ENCODE measurements at regions not wholly inside any gene's neighbourhood (a gene's known extent, or its start where the extent isn't known, plus 50 kb on each side); places are given as distances from the start of the nearest gene placed in this dataset.

DNA sequence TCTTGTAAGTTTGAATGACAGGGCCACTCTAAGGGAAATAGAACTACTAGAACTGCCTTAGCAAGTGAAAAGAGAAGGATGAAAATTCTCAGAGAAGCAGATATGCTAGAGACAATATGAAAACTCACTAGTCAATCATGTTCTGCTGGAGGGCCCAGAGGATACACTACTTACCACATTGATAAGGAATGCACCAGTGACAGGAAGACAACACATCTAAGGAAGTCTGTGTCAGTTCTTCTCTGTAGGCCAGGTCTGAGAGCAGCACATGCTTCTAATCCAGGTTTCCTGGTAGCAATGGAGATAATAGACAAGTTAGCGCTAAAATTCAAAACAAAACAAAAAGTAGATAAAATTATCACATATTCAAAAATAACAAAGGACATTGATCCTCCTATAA lies 235.2 kb upstream of the AKR1E2 start:
- no peak for DNase-seq (ENCODE audit: extremely low read depth in 1 of 2, low read depth in 1 of 2)

DNA sequence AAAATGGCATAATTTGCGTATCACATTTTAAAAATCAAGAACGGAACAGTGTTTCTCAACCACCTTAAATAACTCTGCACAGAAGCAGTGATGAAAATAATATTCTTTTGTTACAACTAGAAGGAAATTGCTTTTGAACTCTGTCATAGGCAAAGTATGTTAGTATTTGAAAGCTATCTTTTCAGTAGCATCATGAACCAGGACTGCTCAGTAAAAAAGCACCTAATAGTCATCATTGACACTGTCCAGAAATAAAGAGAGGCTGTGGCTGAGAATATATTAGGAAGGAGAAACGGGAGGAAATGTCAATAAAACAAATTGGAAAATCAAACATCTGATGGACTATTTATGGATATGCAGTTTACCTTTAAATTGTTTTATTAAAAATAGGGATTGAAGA lies 237.2 kb upstream of the AKR1E2 start:
- no peak for DNase-seq (ENCODE audit: extremely low read depth in 1 of 2, low read depth in 1 of 2)

DNA sequence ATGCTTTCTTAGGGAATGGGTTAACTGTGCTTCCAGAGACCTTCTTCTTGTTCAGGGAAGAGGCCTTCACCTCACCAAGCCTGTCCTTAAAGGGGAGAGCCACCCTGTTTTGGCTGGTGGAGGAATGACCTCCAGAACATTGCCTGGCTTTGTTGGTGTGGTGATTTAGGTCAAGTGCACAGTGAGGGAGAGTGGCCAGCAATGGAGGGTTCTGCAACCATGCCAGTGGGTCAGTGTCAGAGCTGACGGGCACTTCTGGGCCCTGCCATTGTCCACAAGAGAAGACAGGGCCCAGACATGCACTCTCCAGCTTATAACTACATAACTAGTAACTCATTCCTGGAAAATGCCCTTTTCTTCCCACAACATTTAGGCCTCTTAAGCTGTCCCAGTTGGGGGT lies 238.5 kb upstream of the AKR1E2 start:
- DNase-seq (ENCODE audit: extremely low read depth in 1 of 2, low read depth in 1 of 2), result no peak

DNA sequence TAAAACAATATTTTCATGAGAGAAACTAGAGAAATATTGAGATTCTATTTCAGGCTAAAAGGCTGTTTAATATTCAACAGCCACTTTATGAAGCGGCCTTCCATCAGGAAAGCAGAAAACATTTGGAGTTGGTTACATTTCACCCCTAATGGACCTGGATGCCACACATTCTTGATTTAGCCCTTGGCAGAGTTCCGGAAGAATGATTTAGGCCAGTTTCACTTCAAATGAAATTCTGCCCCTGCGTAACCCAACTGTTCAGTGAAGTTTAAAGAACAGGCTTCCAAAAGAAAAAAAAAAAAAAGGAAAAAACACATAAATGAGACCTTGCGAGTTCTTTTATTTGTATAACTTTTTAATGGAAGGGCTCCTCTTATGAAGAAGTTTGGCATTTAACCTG lies 239.2 kb upstream of the AKR1E2 start:
- no peak for DNase-seq (ENCODE audit: extremely low read depth in 1 of 2, low read depth in 1 of 2)

DNA sequence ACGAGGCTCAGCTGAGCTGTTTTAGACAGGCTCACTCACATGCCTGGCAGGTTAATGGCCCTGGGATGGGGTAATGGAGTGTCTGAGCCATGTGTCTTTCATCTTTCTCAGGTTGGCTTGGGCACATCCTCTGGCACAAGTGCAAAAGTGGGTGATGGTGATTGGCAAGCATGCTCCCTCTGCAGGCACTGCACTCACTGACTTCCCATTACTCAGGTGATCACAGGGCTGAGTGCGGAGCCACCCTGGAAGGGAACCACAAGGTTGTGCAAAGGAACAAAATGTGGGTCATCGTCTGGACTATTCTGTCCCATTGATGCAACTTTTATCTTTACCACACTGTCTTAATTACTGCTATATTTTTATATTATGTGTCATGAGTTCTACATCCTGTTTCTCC lies 244.1 kb upstream of the AKR1E2 start:
- no peak for DNase-seq (ENCODE audit: extremely low read depth in 1 of 2, low read depth in 1 of 2)

DNA sequence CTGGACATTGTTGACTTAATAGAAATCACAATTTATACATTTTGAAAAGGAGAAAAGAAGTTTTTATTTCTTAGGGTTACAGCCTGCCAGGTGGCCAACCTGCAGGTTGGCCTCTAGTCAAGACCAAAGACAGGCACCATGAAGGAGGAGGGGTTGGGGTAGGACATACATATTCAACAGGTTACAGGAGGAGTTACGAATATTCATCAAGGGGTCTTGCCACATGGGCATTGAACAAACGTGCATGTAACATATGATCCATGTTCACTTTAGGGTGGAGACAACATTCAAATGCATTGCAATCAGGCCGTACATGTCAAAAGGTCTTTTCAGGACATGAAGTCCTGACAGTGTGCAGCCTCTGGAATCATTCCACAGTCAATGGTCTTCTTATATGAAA lies 246.2 kb upstream of the AKR1E2 start:
- no peak for DNase-seq (ENCODE audit: extremely low read depth in 1 of 2, low read depth in 1 of 2)

DNA sequence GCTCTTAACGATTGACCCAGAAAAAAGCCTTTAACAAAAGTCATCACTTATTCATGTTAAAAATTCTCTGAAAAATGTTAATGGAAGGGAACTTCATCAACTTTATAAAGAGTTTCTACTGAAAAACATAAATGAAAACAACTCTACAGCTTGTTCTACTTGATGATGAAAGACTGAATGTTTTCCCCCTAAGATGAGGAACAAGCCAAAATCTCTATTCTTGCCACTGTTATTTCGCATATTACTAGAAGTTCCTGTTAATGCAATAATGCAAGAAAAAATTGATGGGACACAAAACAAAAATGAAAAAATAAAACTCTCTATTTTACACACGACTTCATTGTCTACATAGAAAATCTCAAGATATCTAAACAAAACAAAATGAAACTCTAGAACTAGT lies 249.8 kb upstream of the AKR1E2 start:
- no peak for DNase-seq (ENCODE audit: extremely low read depth in 1 of 2, low read depth in 1 of 2)

DNA sequence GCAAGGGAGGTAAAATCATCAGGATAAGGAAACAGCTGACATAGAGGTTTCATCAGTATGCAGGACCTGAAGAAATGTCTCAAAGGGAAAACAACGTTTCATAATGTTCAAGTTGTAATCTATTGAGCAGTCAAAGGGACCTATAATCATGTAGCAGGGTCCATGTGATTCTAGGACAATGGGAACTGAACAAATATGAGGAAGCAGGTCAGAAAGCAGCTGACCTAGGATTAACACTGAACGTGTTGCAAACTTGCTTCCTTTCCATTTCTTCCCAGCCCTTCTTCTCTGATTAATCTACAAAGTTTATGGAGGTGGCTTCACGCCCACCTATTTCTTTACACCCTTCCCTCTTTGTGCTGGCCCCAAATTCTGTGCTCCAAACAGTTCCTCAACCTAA lies 256.9 kb upstream of the AKR1E2 start:
- DNase-seq (ENCODE audit: extremely low read depth in 1 of 2, low read depth in 1 of 2), result no peak

DNA sequence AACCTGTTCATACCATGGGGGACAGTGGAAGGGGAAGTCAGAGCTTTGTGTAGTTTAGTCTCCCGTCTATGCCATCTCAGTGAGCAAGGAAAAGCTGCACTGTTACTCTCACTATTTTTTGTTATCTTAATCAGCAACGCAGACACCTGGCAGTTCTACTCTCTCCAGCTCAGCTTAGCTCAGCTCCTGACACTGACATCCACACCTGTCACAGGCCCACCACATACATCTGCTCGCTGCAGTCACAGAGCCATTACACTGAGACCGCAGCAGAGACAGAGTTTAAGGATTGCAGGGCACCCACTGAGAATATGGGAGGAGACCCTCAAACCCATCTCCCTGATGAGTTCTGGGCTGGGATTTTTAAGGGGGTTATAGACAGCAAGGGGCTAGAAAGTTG lies 257.3 kb upstream of the AKR1E2 start:
- no peak for DNase-seq (ENCODE audit: extremely low read depth in 1 of 2, low read depth in 1 of 2)

DNA sequence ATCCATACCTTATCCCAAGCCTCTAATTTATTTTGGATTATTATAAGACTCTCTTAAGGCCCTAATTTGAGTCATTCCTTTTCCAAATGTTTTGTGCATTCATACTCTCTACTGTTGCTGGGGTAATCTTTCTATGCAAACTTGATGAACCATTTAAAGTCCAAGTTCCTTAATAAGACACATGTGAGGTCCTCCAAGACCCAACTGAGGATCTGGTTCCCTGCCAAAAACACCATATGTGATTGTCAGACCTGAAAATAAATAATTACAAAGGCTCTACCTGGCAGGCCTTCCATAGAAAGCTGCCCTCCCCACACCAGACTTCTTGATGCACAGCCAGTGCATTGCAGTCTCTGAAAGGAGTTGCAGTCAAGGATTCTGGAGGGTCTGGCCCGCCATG lies 257.9 kb upstream of the AKR1E2 start:
- no peak for DNase-seq (ENCODE audit: extremely low read depth in 1 of 2, low read depth in 1 of 2)

DNA sequence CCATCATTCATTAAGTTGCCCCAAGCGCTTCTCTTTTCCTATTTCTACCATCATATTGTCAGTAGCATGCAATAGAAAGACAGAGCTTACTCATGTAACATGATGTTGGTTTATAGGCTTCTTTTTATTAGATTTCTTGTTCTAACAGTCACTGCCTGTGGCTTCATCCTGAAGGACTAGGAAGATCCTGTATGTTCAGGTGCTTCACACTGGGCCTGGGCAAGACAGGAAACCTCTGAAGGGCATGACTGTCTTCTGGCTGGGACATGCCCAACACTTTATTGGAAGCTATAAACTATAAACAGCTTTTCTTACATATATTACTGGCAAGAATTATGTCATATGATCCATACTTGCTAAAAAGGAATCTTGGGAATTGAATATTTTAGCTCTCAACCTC lies 258.4 kb upstream of the AKR1E2 start:
- DNase-seq (ENCODE audit: extremely low read depth in 1 of 2, low read depth in 1 of 2), result no peak

DNA sequence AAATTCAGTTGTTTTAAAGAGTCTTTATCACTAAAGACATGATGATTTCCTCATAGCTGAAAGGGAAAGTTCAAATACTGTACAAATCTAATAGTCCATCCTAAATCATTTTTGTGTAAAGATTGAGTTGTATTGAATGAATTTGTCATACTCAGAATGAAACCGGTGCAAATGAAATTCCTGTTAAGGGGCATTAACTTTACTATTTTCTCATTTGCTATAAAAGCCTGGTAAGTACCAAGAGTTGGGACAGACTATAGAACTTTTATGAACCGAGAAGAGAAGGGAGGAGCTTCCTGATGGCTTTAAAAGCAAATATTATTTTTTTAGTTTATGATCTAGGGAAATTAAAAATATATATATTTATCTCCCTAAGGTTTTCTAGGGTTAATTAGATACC lies 260.0 kb upstream of the AKR1E2 start:
- no peak for DNase-seq (ENCODE audit: extremely low read depth in 1 of 2, low read depth in 1 of 2)

DNA sequence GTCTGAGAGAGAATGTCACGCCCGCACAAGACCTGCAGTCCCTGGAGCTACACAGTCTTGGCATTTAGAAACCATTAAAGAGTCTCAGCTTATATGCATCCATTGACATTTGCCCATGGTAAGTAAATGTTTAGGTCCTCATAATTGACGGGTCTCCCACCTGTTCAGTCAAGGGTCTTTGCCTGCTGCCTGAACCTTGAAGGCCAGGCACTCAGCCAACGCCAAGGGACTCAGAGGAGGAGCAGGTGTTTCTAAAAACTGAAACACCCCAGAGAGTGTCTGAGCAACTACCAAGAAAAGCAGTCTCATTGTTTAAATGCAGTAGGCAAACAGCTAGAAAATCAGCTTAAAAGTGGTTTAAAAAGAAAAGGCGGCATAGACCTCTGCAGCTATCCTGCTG lies 264.7 kb upstream of the AKR1E2 start:
- DNase-seq (ENCODE audit: extremely low read depth in 1 of 2, low read depth in 1 of 2), result no peak

DNA sequence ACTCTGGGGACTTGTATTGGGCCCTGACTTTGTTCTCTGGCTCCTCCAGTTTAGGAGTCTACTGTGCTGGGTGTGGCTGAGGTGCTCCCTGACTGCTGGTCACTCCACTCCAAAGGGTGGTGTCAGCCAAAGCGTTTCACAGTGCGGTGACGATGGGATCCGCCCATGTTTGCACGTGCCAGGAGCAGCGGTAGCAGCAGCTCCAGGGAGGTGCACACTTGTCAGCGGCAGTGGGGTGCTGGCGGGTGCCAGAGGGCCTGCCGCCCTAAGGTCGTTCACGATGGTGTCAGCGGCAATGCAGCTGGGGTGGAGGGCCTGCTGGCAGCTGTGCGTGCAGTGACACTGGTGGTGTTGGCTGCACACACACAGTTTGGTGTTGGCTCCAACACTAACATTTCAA lies 268.5 kb upstream of the AKR1E2 start:
- DNase-seq (ENCODE audit: extremely low read depth in 1 of 2, low read depth in 1 of 2), result no peak

DNA sequence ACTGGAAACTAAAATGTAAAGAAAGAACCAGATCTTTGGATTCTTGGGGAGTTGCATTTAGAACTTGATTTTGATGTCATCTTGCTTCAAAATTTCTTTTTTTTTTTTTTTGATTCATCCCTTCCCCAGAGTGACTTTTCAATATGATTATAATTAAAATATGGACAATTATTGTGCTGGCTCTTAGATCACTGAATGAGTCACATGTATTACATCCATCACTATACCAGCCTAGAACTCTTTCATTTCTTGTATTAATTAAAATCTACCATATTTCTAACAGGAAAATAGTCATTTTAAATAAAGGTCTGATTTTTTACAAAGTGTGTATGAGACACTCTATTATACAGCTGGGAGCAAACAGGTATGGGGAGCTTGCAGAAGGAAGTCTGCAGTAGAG lies 269.5 kb upstream of the AKR1E2 start:
- no peak for DNase-seq (ENCODE audit: extremely low read depth in 1 of 2, low read depth in 1 of 2)

DNA sequence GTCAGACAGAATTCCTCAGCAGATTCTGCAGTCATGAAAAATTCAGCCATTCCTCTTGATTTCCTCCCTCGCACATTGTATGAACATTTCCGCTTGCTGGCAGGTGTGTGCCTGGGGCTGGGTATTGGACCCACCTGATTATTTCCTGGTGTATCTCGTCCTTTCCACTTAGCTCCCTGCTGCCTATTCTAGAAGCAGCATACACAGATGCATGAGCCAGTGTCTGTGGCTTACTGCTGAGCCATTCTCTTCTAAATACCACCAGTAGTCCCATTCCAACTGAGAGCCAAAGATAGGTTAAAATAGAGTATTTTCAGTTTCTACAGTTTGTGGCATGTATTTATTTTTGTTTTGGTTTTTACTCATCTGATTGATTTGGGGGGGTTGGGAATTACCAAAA lies 270.1 kb upstream of the AKR1E2 start:
- DNase-seq (ENCODE audit: extremely low read depth in 1 of 2, low read depth in 1 of 2), result no peak

DNA sequence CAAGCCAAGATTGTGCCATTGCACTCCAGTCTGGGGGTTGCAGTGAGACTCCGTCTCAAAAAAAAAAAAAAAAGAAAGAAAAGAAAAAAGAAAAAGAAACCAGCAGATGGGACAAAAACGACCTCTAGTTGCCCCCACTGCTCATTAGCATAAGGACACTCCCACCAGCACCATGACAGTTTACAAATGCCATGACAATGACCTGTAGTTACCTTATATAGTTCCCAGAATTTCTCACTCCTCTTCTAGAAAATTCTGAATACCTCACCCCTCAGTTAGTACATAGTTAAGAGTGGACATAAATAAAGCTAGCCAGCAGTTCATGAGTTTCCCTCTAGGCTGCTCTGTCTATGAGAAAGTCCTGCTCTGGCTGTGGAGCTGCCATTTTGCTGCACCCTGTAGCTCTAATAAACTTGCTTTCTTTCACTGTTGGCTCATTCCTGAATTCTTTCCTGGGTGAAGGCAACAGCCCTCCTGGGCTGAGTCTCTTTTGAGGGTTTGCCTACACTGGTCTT lies 276.8 kb upstream of the AKR1E2 start:
- DNase-seq (ENCODE audit: extremely low read depth in 1 of 2, low read depth in 1 of 2), result no peak

DNA sequence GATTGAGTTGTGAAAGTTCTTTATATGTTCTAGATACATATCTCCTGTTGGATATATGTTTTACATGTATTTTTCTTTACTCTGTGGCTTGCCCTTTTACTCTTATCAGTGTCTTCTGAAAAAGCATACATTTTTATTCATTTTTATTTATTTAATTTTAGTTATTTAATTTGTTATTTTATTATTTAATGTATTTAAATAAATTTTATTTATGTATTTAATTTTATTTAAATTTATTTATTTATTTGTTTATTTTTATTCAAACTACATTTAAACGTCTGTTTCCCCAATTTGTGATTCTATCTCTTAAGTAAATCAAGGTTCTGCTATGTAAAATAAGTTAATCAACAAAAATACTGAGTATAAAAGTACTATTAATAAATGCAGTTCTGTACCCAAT lies 279.1 kb upstream of the AKR1E2 start:
- no peak for DNase-seq (ENCODE audit: extremely low read depth in 1 of 2, low read depth in 1 of 2)

DNA sequence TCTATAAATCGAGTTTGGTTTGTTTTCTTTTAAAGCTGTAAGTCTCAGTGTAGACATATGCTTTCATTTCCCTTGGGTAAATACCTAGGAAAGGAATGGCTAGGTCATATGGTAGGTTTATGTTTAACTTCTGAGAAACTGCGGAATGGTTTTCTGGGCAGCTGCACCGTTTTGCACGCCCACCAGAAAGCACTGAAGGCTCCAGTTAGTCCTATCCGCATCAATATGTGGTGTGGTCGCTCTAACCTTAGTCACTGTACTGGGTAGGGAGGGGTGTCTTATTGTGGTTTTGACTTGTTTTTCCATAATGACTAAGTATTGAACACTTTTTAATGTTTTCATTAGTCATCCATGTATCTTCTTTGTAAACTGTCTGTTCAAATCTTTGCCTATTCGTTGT lies 279.5 kb upstream of the AKR1E2 start:
- peak; percentile 4 to 34 for DNase-seq (ENCODE audit: extremely low read depth in 1 of 2, low read depth in 1 of 2)

DNA sequence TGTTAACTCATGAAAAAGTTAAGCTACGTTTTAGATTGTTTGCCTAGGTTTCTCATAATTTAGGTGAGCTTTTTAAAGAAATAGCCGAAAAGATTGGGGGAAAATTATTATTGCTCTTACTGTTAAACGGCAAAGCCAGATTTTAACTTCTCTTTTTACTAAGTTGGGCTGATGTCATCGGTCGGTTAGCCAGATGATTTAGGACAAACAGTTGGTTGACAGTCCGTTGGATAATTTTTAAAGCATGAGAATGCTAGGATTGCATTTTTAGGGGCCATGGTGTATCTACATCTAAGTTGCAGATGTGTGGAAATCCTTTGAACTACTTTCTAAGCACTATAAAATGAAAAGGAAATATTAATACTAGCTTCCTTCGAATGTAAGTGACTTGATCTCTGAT lies 280.9 kb upstream of the AKR1E2 start:
- DNase-seq (ENCODE audit: extremely low read depth in 1 of 2, low read depth in 1 of 2), result no peak

DNA sequence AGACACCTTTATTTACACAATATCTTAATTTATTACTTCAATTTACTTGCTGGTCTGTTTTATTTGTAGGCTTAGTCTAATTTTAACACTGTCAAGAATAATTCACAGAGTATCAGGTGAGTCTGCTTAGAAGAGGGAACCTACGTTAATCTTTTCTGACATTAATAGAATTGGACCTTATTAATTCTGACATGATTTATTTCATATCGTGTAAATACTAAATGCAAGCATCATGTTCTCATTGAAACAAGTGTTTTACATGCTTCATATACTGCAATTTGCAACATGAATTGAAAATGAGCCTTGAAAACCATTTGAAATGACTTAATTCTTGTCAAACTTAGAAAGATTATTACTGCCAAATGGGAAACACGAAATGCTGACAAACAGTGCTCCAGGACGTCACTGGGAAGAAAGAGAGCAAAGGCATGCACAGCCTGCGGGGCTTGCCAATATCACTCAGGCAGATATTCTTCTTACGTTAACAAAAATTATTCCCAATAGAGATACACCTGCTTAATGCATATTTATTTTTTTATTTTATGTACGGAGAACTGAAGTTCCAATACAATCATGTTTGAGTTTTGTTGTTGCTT lies 282.0 kb upstream of the AKR1E2 start:
- no peak for DNase-seq (ENCODE audit: extremely low read depth in 1 of 2, low read depth in 1 of 2)

DNA sequence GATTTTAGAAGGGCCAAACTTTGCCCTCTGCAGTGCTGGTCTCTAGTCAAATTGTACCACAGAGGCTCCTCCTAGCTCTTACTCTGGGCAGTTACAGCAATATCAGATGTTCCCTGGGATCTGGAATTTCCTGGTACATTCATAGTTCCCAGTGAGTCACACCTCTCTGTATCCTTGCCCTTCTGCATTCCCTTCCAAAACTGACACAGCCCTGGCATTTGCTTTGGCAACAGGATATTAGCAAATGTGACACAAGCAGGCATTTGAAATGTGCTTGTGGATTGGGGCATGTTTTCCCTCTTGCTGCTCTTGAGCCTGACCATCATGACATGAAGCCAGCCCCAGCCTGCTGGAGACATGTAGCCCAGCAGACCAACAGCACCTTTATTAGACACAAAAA lies 284.7 kb upstream of the AKR1E2 start:
- no peak for DNase-seq (ENCODE audit: extremely low read depth in 1 of 2, low read depth in 1 of 2)

DNA sequence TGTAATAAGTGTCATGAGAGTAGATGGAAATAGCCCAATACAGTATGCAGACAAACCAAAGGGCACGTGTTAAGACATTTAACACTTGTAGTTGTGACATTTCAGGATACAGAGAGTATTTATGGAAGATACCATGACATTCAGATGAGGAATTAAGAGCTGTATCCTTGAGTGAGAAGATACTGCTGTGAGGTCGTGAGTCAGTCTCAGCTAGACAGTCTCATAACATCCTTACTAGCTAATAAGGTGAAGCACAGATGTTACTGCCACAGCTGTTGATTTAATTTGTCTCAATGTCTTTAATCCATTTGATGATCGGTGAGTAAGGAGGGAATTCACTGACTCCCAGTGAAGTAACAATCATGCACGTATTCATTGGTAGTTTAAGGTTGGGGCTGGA lies 288.0 kb upstream of the AKR1E2 start:
- no peak for DNase-seq (ENCODE audit: extremely low read depth in 1 of 2, low read depth in 1 of 2)

DNA sequence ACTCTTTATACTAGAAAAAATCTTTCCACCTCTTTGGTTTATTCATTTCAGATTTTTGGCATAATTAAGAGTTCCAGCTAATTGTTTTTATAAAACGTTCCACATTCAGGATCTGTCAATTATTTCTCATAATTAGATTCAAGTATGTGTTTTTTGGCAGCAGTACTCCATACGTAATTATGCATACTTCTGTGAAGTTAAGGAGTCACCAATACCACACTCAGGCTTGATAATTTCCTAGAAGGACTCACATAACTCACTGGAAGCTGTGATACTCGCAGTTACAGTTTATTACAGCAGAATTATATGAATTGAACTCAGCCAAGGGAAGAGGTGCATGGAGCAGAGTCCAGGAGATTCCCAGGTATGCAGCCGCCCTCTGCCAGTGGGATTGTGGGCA lies 290.5 kb upstream of the AKR1E2 start:
- DNase-seq (ENCODE audit: extremely low read depth in 1 of 2, low read depth in 1 of 2), result no peak

All from stimulated activated CD8-positive, alpha-beta memory T cell treated with anti-CD3 and anti-CD28 coated beads, Interleukin-7, amount 100 ng/mL, for 48 hours (primary cell).